MV-4-11 (cell line): ENCODE measurements at regions not wholly inside any gene's neighbourhood (a gene's known extent, or its start where the extent isn't known, plus 50 kb on each side); places are given as distances from the start of the nearest gene placed in this dataset.

ENCODE experiments used
- DNase-seq: peaks from one replicate; lab custom pipeline; 2025; lab: John Stamatoyannopoulos, UW

GRCh38 chr3:146838221-146838620 is 233.1 kb upstream of the PLSCR5 start:
- DNase-seq = no peak

- DNase-seq = no peak
Measured at GRCh38 chr3:146834917-146835316, 229.8 kb upstream of the PLSCR5 start.

GRCh38 chr3:146832857-146833458 is 227.8 kb upstream of the PLSCR5 start:
- DNase-seq = no peak

GRCh38 chr3:146831659-146832058 is 226.5 kb upstream of the PLSCR5 start:
- no peak for DNase-seq

GRCh38 chr3:146830231-146830630 is 225.1 kb upstream of the PLSCR5 start:
- no peak for DNase-seq

- DNase-seq = no peak
Measured at GRCh38 chr3:146827836-146828235, 222.7 kb upstream of the PLSCR5 start.

GRCh38 chr3:146823622-146824021 is 218.5 kb upstream of the PLSCR5 start:
- no peak for DNase-seq

GRCh38 chr3:146818866-146819265 is 213.7 kb upstream of the PLSCR5 start:
- DNase-seq = no peak

GRCh38 chr3:146818301-146818700 is 213.2 kb upstream of the PLSCR5 start:
- no peak for DNase-seq

GRCh38 chr3:146817704-146818103 is 212.6 kb upstream of the PLSCR5 start:
- DNase-seq = no peak

- no peak for DNase-seq
Measured at GRCh38 chr3:146814601-146815315, 209.6 kb upstream of the PLSCR5 start.

GRCh38 chr3:146813496-146813895 is 208.3 kb upstream of the PLSCR5 start:
- no peak for DNase-seq

GRCh38 chr3:146803745-146804144 is 198.6 kb upstream of the PLSCR5 start:
- no peak for DNase-seq

- DNase-seq = no peak
Measured at GRCh38 chr3:146801492-146801891, 196.3 kb upstream of the PLSCR5 start.

- DNase-seq = no peak
Measured at GRCh38 chr3:146800484-146800883, 195.3 kb upstream of the PLSCR5 start.

- no peak for DNase-seq
Measured at GRCh38 chr3:146796078-146796477, 190.9 kb upstream of the PLSCR5 start.

GRCh38 chr3:146783446-146783845 is 178.3 kb upstream of the PLSCR5 start:
- no peak for DNase-seq

GRCh38 chr3:146781606-146782005 is 176.5 kb upstream of the PLSCR5 start:
- no peak for DNase-seq

- DNase-seq = no peak
Measured at GRCh38 chr3:146781059-146781458, 175.9 kb upstream of the PLSCR5 start.

- no peak for DNase-seq
Measured at GRCh38 chr3:146780251-146780650, 175.1 kb upstream of the PLSCR5 start.

- no peak for DNase-seq
Measured at GRCh38 chr3:146777941-146778340, 172.8 kb upstream of the PLSCR5 start.

- DNase-seq = no peak
Measured at GRCh38 chr3:146772211-146772743, 167.1 kb upstream of the PLSCR5 start.

GRCh38 chr3:146770881-146771280 is 165.7 kb upstream of the PLSCR5 start:
- DNase-seq = no peak

- no peak for DNase-seq
Measured at GRCh38 chr3:146770301-146770700, 165.2 kb upstream of the PLSCR5 start.
